Subcutaneous adipose tissue (tissue), 1 donor: ENCODE measurements at regions not wholly inside any gene's neighbourhood (a gene's known extent, or its start where the extent isn't known, plus 50 kb on each side); places are given as distances from the start of the nearest gene placed in this dataset.

ENCODE experiments used
- TF ChIP-seq, protein P1 (sequence below): fragments of 450-650 bp; IDR thresholded peaks from one replicate; pipeline ENCODE4 v1.5.1; 2016; ENCODE audit warnings: low read depth, mild to moderate bottlenecking, control low read depth, antibody characterized with exemption, moderate library complexity

DNA sequence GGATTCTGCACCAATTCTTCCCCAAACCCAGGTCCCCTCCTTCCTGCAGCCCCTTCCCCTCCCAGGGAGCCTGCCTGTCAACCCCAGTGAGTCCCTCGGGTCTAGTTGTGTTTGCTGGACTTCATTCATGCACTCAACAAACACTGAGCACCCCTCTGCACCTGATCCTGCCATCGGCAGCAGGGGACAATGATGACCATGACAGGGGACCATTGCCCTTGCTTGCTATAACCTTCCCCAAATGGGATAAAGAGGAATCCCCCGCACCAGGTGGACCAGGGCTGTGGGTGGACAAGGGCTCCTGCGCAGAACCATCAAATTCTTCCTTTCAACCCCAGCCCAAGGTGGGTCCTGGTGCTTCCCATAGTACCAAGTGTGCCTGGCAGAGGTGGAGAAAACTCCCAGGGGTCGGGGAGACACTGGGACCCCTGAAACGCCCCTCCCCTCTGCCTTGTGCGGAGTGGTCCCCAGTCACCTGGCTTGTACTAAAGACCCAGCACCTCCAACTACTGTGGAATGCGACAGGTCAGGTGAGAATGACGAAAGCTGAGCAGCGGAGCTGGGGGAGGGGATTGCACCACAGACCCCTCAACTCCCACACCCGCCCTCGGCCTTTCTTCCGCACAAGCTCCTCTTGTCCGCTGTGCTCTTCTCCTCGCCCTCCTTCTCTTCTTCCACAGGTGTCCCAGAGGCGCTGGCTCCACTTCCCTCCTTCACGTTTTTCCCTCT lies 119.9 kb upstream of the ZNF217 start:
- TF ChIP-seq, protein P1, sequence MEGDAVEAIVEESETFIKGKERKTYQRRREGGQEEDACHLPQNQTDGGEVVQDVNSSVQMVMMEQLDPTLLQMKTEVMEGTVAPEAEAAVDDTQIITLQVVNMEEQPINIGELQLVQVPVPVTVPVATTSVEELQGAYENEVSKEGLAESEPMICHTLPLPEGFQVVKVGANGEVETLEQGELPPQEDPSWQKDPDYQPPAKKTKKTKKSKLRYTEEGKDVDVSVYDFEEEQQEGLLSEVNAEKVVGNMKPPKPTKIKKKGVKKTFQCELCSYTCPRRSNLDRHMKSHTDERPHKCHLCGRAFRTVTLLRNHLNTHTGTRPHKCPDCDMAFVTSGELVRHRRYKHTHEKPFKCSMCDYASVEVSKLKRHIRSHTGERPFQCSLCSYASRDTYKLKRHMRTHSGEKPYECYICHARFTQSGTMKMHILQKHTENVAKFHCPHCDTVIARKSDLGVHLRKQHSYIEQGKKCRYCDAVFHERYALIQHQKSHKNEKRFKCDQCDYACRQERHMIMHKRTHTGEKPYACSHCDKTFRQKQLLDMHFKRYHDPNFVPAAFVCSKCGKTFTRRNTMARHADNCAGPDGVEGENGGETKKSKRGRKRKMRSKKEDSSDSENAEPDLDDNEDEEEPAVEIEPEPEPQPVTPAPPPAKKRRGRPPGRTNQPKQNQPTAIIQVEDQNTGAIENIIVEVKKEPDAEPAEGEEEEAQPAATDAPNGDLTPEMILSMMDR, result peak; percentile 49

DNA sequence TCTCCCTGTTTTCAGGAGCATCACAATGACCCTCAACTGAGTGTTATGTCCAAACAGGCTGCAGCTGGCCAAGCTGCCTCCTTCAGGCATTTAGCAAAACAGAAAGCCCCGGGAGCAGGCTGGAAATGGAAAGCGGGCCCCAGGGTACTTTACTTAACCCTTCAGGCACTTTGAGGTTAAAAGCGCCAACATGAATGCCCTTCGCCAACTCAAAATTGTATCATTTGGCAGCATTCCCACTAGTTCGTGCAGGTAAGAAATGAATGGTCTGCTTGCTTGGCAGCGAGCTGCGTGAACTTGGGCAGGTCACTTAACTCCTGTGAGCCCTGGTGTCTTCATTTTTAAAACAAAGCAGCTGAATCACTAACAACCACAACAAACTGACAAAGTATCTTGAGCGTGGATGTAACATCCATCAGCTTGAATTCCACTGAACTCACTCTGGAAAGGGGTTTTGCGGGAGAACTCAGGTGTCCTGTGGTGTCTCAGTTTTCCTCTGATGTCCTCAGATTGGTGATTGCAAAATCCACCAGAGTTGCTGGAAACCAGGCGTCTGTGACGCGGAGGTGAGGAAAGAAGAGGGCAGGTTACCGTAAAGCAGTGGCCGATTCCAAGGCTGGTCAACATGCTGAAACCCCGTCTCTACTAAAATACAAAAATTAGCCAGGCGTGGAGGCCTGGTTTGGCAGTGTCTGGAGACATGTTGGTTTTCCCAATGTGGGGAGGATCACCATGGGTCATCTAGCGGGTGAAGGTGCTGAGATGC lies 118.8 kb upstream of the ZNF217 start:
- TF ChIP-seq, protein P1, result peak; percentile 77

DNA sequence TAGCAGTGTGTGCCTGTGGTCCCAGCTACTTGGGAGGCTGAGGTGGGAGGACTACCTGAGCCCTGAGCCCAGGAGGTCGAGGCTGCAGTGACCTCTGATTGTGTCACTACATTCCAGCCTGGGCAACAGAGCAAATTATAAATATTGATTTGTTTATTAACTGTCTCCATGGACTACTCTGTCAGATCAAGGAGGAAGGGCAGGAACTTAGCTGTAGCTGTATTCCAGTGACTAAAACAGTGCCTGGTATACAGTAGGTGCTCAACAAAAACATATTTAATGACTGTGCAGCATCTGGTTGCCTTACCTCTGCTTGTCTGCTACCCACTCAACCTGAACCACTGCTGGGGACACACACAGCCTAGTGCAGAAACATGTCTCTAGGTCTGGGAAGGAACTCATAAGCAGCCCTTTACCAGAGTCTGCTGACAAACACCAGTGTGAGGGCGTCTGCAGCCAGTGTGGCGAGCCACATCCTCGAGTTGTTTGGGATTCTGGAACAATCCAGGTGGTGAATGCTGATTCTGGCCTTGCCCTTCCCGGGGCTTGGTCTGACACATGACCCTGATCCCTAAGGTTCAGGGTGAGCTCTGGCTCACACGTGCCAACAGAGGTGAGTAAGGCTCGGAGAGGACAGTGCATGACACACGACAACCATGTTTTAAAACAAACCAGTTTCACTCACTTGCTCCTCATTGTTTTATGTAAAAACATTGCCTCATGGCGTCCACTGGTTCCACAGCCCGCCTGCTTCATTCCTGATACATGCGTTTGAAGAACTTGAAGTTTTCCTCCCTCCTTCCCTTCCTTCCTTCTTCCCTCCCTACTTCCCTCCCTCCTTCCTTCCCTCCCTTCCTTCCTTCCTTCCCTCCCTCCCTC lies 117.9 kb upstream of the ZNF217 start:
- TF ChIP-seq, protein P1, result peak; percentile 8

DNA sequence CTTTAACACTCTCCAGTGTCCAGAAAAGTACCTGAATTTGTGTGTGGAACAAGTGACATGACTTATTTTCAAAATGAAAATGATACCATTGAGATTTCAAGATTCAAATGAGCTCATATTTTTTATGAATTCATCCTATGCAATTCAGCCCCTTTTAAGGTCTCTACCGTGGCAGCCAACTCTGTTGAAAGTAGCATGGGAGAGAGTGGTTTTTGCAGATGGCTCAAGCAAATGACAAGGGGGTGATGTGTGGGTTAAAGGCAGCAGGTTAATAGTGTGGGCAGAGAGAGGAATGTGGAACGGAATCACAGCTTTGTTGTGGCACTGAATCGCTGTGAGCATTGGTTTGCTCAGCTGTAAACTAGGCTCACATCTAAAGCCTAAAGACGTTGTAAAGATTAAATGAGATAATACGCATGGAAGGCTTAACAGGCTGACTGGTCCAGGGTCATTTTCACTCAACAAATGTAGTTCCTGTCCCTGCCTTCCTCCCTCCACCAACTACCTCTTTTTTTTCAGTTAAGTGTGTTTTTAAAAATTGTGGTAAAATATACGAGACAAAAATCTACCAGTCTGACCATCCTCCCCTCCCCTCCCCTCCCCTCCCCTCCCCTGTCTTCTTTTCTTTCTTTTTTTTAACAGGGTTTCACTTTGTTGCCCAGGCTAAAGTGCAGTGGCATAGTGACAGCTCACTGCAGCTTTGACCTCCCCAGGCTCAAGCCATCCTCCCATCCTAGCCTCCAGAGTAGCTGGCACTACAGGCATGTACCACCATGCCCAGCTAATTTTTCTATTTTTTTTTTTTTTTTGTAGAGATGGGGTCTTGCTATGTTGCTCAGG lies 114.7 kb upstream of the ZNF217 start:
- TF ChIP-seq, protein P1, result peak; percentile 46

DNA sequence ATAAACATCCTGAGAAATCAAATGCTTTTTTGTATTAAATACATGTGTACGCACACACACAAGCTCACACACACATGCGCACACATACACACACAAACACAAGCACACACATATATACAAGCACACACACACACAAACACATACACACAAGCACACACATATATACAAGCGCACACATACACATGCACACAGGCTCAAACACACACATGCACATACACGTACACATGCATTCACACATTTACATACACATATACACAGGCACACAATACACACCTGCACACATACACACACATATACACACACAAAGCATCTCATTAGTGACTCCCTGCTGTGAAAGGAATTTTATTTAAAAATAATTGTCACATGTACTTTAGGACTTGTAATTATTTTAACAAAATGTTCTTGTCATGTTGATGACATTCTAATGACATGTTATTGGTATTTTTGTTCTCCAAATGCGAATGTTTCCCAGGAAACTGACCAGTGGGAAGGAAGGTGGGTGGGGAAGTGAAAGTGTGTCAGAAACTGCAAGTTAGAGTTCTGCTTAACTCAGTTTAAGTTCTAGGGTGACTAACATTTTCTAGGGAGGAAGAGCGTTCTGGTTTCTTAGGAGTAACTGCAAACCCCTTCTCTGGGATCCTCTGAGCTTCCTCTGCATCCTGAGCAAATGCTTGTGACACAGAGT lies 113.9 kb upstream of the ZNF217 start:
- TF ChIP-seq, protein P1, result no peak
